AG09309 (cell line): ENCODE measurements at regions not wholly inside any gene's neighbourhood (a gene's known extent, or its start where the extent isn't known, plus 50 kb on each side); places are given as distances from the start of the nearest gene placed in this dataset.

ENCODE experiments used
- DNase-seq: peaks from one replicate; pipeline ENCODE4 v3.0.0-alpha.2; 2010; ENCODE audit warnings: low read depth
- H3K4me3 ChIP-seq: 2 replicates; pipeline ENCODE4 v1.5.1; 2011; ENCODE audit warnings: mild to moderate bottlenecking, low read depth, low read length, moderate library complexity; ENCODE audit not compliant: control insufficient read depth
- TF ChIP-seq, protein P1 (sequence below): IDR thresholded peaks from 2 replicates; pipeline ENCODE4 v1.5.1; 2011; ENCODE audit warnings: mild to moderate bottlenecking, low read depth, low read length, inconsistent platforms; ENCODE audit not compliant: insufficient read depth, control insufficient read depth; ENCODE audit errors: missing control alignments

DNA sequence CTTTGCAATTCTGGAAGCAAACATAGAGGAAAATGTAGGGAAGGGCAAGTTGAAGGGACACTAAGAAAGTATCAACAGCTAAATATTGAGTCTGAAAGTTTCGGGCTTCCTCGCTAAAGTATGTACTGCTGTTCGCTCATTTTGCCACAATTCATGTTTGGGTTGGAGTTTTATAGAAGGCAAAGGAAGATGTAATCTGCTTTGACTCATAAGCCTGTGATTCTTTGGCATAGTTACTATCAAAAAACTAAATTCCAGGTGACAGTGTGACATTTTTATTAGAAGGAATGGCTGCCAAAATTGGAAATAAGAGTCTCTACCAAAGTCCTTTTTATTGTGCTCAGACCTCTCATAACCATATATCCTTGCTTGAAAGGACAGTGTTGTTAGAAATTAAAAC lies 336.7 kb upstream of the ADGRL3 start:
- TF ChIP-seq, protein P1, sequence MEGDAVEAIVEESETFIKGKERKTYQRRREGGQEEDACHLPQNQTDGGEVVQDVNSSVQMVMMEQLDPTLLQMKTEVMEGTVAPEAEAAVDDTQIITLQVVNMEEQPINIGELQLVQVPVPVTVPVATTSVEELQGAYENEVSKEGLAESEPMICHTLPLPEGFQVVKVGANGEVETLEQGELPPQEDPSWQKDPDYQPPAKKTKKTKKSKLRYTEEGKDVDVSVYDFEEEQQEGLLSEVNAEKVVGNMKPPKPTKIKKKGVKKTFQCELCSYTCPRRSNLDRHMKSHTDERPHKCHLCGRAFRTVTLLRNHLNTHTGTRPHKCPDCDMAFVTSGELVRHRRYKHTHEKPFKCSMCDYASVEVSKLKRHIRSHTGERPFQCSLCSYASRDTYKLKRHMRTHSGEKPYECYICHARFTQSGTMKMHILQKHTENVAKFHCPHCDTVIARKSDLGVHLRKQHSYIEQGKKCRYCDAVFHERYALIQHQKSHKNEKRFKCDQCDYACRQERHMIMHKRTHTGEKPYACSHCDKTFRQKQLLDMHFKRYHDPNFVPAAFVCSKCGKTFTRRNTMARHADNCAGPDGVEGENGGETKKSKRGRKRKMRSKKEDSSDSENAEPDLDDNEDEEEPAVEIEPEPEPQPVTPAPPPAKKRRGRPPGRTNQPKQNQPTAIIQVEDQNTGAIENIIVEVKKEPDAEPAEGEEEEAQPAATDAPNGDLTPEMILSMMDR = no peak
- no peak for DNase-seq
- H3K4me3 ChIP-seq = no peak overlapping the region

DNA sequence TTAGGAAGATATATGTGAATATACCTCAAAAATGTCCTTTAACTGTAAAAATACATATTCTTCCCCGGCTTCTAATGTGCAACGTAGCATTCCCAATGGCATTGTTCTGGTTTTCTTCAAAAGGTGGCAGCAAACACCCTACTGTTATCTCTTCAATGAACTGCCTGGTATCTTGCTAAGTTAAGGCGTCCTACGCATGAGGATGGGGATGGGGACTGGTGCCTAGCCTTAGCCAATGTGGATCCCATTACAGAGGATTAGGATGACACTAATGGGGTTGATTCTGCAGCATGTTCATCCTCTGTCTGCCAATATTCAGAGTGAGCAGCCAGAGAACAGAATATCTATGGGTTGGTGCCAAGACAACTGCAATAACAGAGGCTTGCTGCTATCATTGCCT lies 334.9 kb upstream of the ADGRL3 start:
- no peak overlapping the region for H3K4me3 ChIP-seq
- no peak for DNase-seq
- TF ChIP-seq, protein P1 = no peak

DNA sequence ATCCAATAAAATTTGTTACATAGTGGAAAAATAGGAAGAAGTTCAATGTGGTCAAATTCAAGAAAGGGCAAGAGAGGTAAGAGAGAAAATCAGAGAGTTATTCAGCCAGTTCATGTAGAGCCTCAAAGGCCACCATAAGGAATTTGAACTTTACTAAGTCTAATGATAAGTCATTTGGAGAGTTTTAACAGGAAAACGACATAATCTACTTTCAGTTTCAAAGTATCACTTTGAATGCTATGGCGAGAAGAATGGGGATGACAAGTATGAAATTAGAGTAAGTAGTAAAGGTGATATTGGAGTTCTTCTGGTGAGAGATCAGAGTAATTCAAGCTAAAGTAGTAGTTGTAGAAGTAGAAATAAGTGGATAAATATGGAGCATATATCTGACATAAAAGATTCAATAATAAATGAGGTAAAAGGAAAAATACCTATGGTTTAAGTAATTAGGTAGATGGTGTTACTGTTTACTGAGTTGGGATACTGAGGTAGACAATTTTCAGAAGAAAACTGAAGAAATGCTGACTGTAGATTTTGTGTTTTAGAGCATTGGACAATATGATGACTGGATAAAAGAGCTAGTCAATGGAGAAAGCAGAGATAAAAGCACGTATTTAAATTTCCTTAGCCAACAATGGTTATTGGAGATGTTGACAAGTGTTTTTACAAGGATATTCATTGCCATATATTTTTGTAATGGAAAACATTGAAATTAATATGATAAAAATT lies 331.7 kb upstream of the ADGRL3 start:
- H3K4me3 ChIP-seq = no peak overlapping the region
- TF ChIP-seq, protein P1 = no peak
- no peak for DNase-seq

DNA sequence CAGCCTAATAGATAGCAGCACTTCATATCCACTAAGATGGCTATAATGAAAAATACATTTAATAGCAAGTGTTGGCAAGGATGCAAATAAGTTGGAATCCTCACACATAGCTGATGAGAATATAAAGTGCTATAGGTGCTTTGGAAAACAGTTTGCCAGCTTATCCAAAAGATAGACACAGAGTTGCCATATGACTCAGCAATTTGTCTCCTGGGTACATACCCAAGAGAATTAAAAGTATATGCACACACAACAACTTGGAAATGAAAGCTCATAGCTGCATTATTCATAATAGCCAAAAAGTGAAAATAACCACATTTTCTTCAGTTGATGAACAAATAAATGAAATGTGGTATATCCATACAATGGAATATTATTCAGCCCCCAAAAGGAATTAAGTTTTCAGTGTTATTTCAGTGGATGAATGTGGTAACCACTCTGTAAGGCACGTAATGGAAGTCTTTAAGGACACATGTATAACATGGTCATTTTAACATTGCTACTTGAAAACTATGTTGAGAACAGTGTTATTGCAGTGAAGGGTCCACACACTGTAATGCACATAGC lies 320.9 kb upstream of the ADGRL3 start:
- no peak overlapping the region for H3K4me3 ChIP-seq
- TF ChIP-seq, protein P1 = no peak
- DNase-seq = no peak

DNA sequence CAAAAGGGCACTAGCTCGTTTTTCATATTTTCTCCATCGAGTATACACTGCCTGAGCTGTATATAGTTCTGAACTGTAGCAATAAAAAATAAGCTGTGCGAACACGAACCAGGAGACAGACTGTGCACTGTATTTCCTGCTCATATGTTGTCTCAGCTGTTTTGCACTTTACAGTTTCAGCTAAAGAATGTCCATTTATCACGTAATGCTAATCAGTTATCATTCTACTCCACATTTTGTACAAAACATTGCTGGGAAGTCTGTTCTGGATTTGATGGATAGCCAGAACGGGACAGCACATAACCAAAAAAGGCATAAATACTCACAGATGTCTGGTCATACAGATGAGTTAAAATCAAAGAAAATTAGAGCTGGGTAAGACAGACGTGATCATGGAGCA lies 315.5 kb upstream of the ADGRL3 start:
- no peak overlapping the region for H3K4me3 ChIP-seq
- TF ChIP-seq, protein P1 = no peak
- DNase-seq = no peak

DNA sequence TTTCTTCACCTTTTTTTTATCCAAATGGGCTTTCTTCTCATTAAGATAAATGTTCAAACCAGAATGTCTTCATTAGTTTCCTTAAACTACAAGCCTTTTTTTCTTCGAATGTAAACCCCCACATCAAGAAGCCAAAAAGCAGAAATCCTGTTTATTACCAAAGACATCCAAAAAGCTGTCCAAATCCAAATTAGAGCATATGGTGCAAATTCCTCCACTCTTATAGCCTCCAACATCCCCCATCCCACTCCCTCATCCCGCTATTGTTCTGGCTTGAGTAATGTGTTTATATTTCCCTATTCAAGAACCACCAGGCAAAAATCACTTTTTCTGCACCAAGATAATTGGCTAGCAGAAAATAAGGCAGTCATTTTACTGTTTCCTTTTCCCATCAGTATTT lies 315.1 kb upstream of the ADGRL3 start:
- DNase-seq = no peak
- TF ChIP-seq, protein P1 = no peak
- H3K4me3 ChIP-seq = no peak overlapping the region
